B cell (primary cell): ENCODE measurements at regions not wholly inside any gene's neighbourhood (a gene's known extent, or its start where the extent isn't known, plus 50 kb on each side); places are given as distances from the start of the nearest gene placed in this dataset.

Source experiments
- ATAC-seq: fragments of 200-7000 bp; cut with Tn5 transposase; one replicate; pipeline ENCODE4 v1.10.0; 2021; ENCODE audit warnings: low read depth, mild to moderate bottlenecking, moderate number of reproducible peaks, moderate library complexity
- CTCF ChIA-PET: fragments of 350-600 bp; sonication (Branson Sonifier 250); formaldehyde crosslinking; loops from one replicate; lab custom pipeline; 2021; ENCODE audit warnings: antibody characterized with exemption, inconsistent platforms; lab: Charles Lee
- POLR2A ChIA-PET: fragments of 350-600 bp; sonication (Branson Sonifier 250); formaldehyde crosslinking; loops from one replicate; lab custom pipeline; 2021; ENCODE audit warnings: antibody characterized with exemption; lab: Charles Lee
- DNase-seq: peaks from one replicate; pipeline ENCODE4 v3.0.0; 2013
- H2AFZ ChIP-seq: 2 replicates; pipeline ENCODE4 v1.6.1; 2012; ENCODE audit warnings: mild to moderate bottlenecking, low read depth, low read length; ENCODE audit not compliant: insufficient read depth, poor library complexity, severe bottlenecking
- H3K27ac ChIP-seq, 2 donors: 1 replicate in 1 of 2; 2 replicates in 1 of 2; pipeline ENCODE4 v1.5.1; 2012 to 2013; ENCODE audit warnings: low read length in 2 of 2, mild to moderate bottlenecking in 2 of 2, moderate library complexity in 1 of 2
- H3K27me3 ChIP-seq, 4 experiments: fragments of 200-600 bp in 1 of 4; sonication (generic) in 1 of 4; replicated peaks in 1 of 4; 1 replicate in 2 of 4; 2 replicates in 2 of 4; pipeline versions ENCODE4 v1.6.1 to v1.7.0; 2013 to 2016; ENCODE audit warnings: low read length in 3 of 4, mild to moderate bottlenecking in 2 of 4, mixed read lengths in 1 of 4, moderate library complexity in 1 of 4; ENCODE audit not compliant: insufficient read depth in 4 of 4, control insufficient read depth in 3 of 4; ENCODE audit errors: control extremely low read depth in 1 of 4
- H3K36me3 ChIP-seq, 2 experiments: replicated peaks in 1 of 2; 1 replicate in 1 of 2; 2 replicates in 1 of 2; pipeline versions ENCODE4 v1.6.1 to v1.7.1; 2013; ENCODE audit warnings: low read length in 1 of 2; ENCODE audit not compliant: insufficient read depth in 2 of 2, control insufficient read depth in 1 of 2; ENCODE audit errors: control extremely low read depth in 1 of 2, extremely low read depth in 1 of 2
- H3K4me1 ChIP-seq, 2 donors: fragments of 200-600 bp in 1 of 2; sonication (generic) in 1 of 2; 1 replicate in 1 of 2; 2 replicates in 1 of 2; pipeline versions ENCODE4 v1.5.1 to v1.6.1; 2013 to 2017; ENCODE audit warnings: low read length in 2 of 2; ENCODE audit not compliant: control insufficient read depth in 2 of 2, insufficient read depth in 2 of 2
- H3K4me2 ChIP-seq: replicated peaks from 2 replicates; pipeline ENCODE3; 2012; ENCODE audit warnings: mild to moderate bottlenecking, low read depth, low read length; ENCODE audit not compliant: poor library complexity, severe bottlenecking
- H3K4me3 ChIP-seq, 5 experiments: fragments of 200-600 bp in 1 of 5; sonication (generic) in 1 of 5; 1 replicate in 3 of 5; 2 replicates in 2 of 5; pipeline versions ENCODE4 v1.5.1 to v1.7.0; 2011 to 2016; ENCODE audit warnings: low read length in 4 of 5, mild to moderate bottlenecking in 4 of 5, low read depth in 2 of 5, control low read depth in 1 of 5, moderate library complexity in 1 of 5; ENCODE audit not compliant: insufficient read depth in 1 of 5; ENCODE audit errors: control extremely low read depth in 1 of 5, extremely low read depth in 1 of 5
- H3K79me2 ChIP-seq: fragments of 200-600 bp; sonication (generic); one replicate; pipeline ENCODE4 v1.6.0; 2016; ENCODE audit warnings: low read length; ENCODE audit not compliant: control insufficient read depth, insufficient read depth
- H3K9ac ChIP-seq: fragments of 200-600 bp; sonication (generic); 2 replicates; pipeline ENCODE4 v1.6.1; 2017; ENCODE audit warnings: mild to moderate bottlenecking, low read length, moderate library complexity
- H3K9me3 ChIP-seq, 3 donors: one replicate each; pipeline versions ENCODE4 v1.6.1 to v1.7.1; 2013; ENCODE audit warnings: low read length in 2 of 3; ENCODE audit not compliant: control insufficient read depth in 2 of 3, insufficient read depth in 1 of 3; ENCODE audit errors: control extremely low read depth in 1 of 3
- H4K20me1 ChIP-seq: 2 replicates; pipeline ENCODE4 v1.6.0; 2012; ENCODE audit warnings: mild to moderate bottlenecking, low read length; ENCODE audit not compliant: insufficient read depth, control insufficient read depth, poor library complexity, severe bottlenecking
- H3K27ac Mint-ChIP-seq: one replicate; pipeline ENCODE4 v1.8.0; 2021; ENCODE audit warnings: mixed read lengths
- H3K27me3 Mint-ChIP-seq: one replicate; pipeline ENCODE4 v1.8.0; 2021; ENCODE audit warnings: mixed read lengths
- H3K4me1 Mint-ChIP-seq: one replicate; pipeline ENCODE4 v1.8.0; 2021; ENCODE audit warnings: mixed read lengths
- H3K4me3 Mint-ChIP-seq: one replicate; pipeline ENCODE4 v1.8.0; 2021; ENCODE audit warnings: mixed read lengths
- H3K9me3 Mint-ChIP-seq: one replicate; pipeline ENCODE4 v1.8.0; 2022; ENCODE audit warnings: mixed read lengths; ENCODE audit not compliant: insufficient read depth
- CTCF ChIP-seq: fragments of 200-600 bp; IDR thresholded peaks from one replicate; pipeline ENCODE4 v1.8.0; 2022; ENCODE audit warnings: antibody characterized with exemption, mild to moderate bottlenecking
- EZH2 ChIP-seq: IDR thresholded peaks from 2 replicates; pipeline ENCODE4 v1.6.1; 2012; ENCODE audit warnings: borderline replicate concordance, low read depth, mild to moderate bottlenecking, moderate library complexity, low read length; ENCODE audit not compliant: insufficient read depth, poor library complexity, severe bottlenecking
- WGBS: methylation state at CpG from one replicate; pipeline ENCODE4 v1.1.5; 2013; ENCODE audit warnings: missing lambda C conversion rate; ENCODE audit not compliant: insufficient coverage; 5-methylcytosine and 5-hydroxymethylcytosine counted together
- intact Hi-C: fragments of 100-400 bp; cut with micrococcal nuclease; formaldehyde crosslinking; loops from one replicate; pipeline ENCODE4 v1.10.0; 2022

GRCh38 chr9:78436873-78437272, 139.9 kb downstream of the PSAT1 start:
- Mint-ChIP-seq H3K4me1 (peaks cover 4% of the 10 kb centered on the region), H3K27me3 (peaks cover 48% of the 10 kb centered on the region), H3K9me3 (no peaks in the 10 kb centered on the region), H3K27ac (no peak overlapping the region), H3K4me3 (no peak overlapping the region)
- no peak for ATAC-seq
- H3K9ac ChIP-seq = no peak overlapping the region
- POLR2A ChIA-PET = no interaction called here
- no peak overlapping the region for H3K27ac ChIP-seq
- no peaks in the 10 kb centered on the region for H3K36me3 ChIP-seq
- H4K20me1 ChIP-seq = no peaks in the 10 kb centered on the region
- WGBS = 89% methylated on average over 2 of the region's 2 CpGs
- CTCF ChIA-PET = no interaction called here
- peaks cover 0 to 22% (median 0%) of the 10 kb centered on the region in 4 experiments for H3K27me3 ChIP-seq
- no peaks in the 10 kb centered on the region for H3K9me3 ChIP-seq
- no peak for DNase-seq
- H3K4me1 ChIP-seq = peaks cover 0 to 5% of the 10 kb centered on the region in 2 donors
- TF ChIP-seq CTCF (no peak), EZH2 (no peak)
- H3K79me2 ChIP-seq = no peaks in the 10 kb centered on the region
- H2AFZ ChIP-seq = no peak overlapping the region
- H3K4me2 ChIP-seq = no peak overlapping the region
- no peak overlapping the region for H3K4me3 ChIP-seq
- intact Hi-C loops = no loop called here

GRCh38 chr9:78437296-78437695, 140.4 kb downstream of the PSAT1 start:
- H4K20me1 ChIP-seq = no peaks in the 10 kb centered on the region
- ChIA-PET CTCF (no interaction called here), POLR2A (no interaction called here)
- no peaks in the 10 kb centered on the region for H3K79me2 ChIP-seq
- Mint-ChIP-seq H3K27me3 (peaks cover 48% of the 10 kb centered on the region), H3K4me1 (peaks cover 4% of the 10 kb centered on the region), H3K27ac (no peak overlapping the region), H3K4me3 (no peak overlapping the region), H3K9me3 (no peaks in the 10 kb centered on the region)
- H2AFZ ChIP-seq = no peak overlapping the region
- WGBS = no CpG with 5 or more reads among the region's 2 CpGs
- no peak overlapping the region for H3K4me3 ChIP-seq
- H3K27ac ChIP-seq = no peak overlapping the region
- no peak for DNase-seq
- no peak for ATAC-seq
- peaks cover 0 to 22% (median 0%) of the 10 kb centered on the region in 4 experiments for H3K27me3 ChIP-seq
- H3K4me1 ChIP-seq = peaks cover 0 to 5% of the 10 kb centered on the region in 2 donors
- intact Hi-C loops = no loop called here
- no peaks in the 10 kb centered on the region for H3K36me3 ChIP-seq
- TF ChIP-seq EZH2 = no peak
- TF ChIP-seq CTCF = no peak
- H3K9ac ChIP-seq = no peak overlapping the region
- H3K4me2 ChIP-seq = no peak overlapping the region
- no peaks in the 10 kb centered on the region for H3K9me3 ChIP-seq
